B cell (primary cell): ENCODE measurements at regions not wholly inside any gene's neighbourhood (a gene's known extent, or its start where the extent isn't known, plus 50 kb on each side); places are given as distances from the start of the nearest gene placed in this dataset.

ENCODE experiments used
- ATAC-seq: fragments of 200-7000 bp; cut with Tn5 transposase; one replicate; pipeline ENCODE4 v1.10.0; 2021; ENCODE audit warnings: low read depth, mild to moderate bottlenecking, moderate number of reproducible peaks, moderate library complexity
- CTCF ChIA-PET: fragments of 350-600 bp; sonication (Branson Sonifier 250); formaldehyde crosslinking; loops from one replicate; lab custom pipeline; 2021; ENCODE audit warnings: antibody characterized with exemption, inconsistent platforms; lab: Charles Lee
- POLR2A ChIA-PET: fragments of 350-600 bp; sonication (Branson Sonifier 250); formaldehyde crosslinking; loops from one replicate; lab custom pipeline; 2021; ENCODE audit warnings: antibody characterized with exemption; lab: Charles Lee
- DNase-seq: peaks from one replicate; pipeline ENCODE4 v3.0.0; 2013
- H2AFZ ChIP-seq: 2 replicates; pipeline ENCODE4 v1.6.1; 2012; ENCODE audit warnings: mild to moderate bottlenecking, low read depth, low read length; ENCODE audit not compliant: insufficient read depth, poor library complexity, severe bottlenecking
- H3K27ac ChIP-seq, 2 donors: 1 replicate in 1 of 2; 2 replicates in 1 of 2; pipeline ENCODE4 v1.5.1; 2012 to 2013; ENCODE audit warnings: low read length in 2 of 2, mild to moderate bottlenecking in 2 of 2, moderate library complexity in 1 of 2
- H3K27me3 ChIP-seq, 4 experiments: fragments of 200-600 bp in 1 of 4; sonication (generic) in 1 of 4; replicated peaks in 1 of 4; 1 replicate in 2 of 4; 2 replicates in 2 of 4; pipeline versions ENCODE4 v1.6.1 to v1.7.0; 2013 to 2016; ENCODE audit warnings: low read length in 3 of 4, mild to moderate bottlenecking in 2 of 4, mixed read lengths in 1 of 4, moderate library complexity in 1 of 4; ENCODE audit not compliant: insufficient read depth in 4 of 4, control insufficient read depth in 3 of 4; ENCODE audit errors: control extremely low read depth in 1 of 4
- H3K36me3 ChIP-seq, 2 experiments: replicated peaks in 1 of 2; 1 replicate in 1 of 2; 2 replicates in 1 of 2; pipeline versions ENCODE4 v1.6.1 to v1.7.1; 2013; ENCODE audit warnings: low read length in 1 of 2; ENCODE audit not compliant: insufficient read depth in 2 of 2, control insufficient read depth in 1 of 2; ENCODE audit errors: control extremely low read depth in 1 of 2, extremely low read depth in 1 of 2
- H3K4me1 ChIP-seq, 2 donors: fragments of 200-600 bp in 1 of 2; sonication (generic) in 1 of 2; 1 replicate in 1 of 2; 2 replicates in 1 of 2; pipeline versions ENCODE4 v1.5.1 to v1.6.1; 2013 to 2017; ENCODE audit warnings: low read length in 2 of 2; ENCODE audit not compliant: control insufficient read depth in 2 of 2, insufficient read depth in 2 of 2
- H3K4me2 ChIP-seq: replicated peaks from 2 replicates; pipeline ENCODE3; 2012; ENCODE audit warnings: mild to moderate bottlenecking, low read depth, low read length; ENCODE audit not compliant: poor library complexity, severe bottlenecking
- H3K4me3 ChIP-seq, 5 experiments: fragments of 200-600 bp in 1 of 5; sonication (generic) in 1 of 5; 1 replicate in 3 of 5; 2 replicates in 2 of 5; pipeline versions ENCODE4 v1.5.1 to v1.7.0; 2011 to 2016; ENCODE audit warnings: low read length in 4 of 5, mild to moderate bottlenecking in 4 of 5, low read depth in 2 of 5, control low read depth in 1 of 5, moderate library complexity in 1 of 5; ENCODE audit not compliant: insufficient read depth in 1 of 5; ENCODE audit errors: control extremely low read depth in 1 of 5, extremely low read depth in 1 of 5
- H3K79me2 ChIP-seq: fragments of 200-600 bp; sonication (generic); one replicate; pipeline ENCODE4 v1.6.0; 2016; ENCODE audit warnings: low read length; ENCODE audit not compliant: control insufficient read depth, insufficient read depth
- H3K9ac ChIP-seq: fragments of 200-600 bp; sonication (generic); 2 replicates; pipeline ENCODE4 v1.6.1; 2017; ENCODE audit warnings: mild to moderate bottlenecking, low read length, moderate library complexity
- H3K9me3 ChIP-seq, 3 donors: one replicate each; pipeline versions ENCODE4 v1.6.1 to v1.7.1; 2013; ENCODE audit warnings: low read length in 2 of 3; ENCODE audit not compliant: control insufficient read depth in 2 of 3, insufficient read depth in 1 of 3; ENCODE audit errors: control extremely low read depth in 1 of 3
- H4K20me1 ChIP-seq: 2 replicates; pipeline ENCODE4 v1.6.0; 2012; ENCODE audit warnings: mild to moderate bottlenecking, low read length; ENCODE audit not compliant: insufficient read depth, control insufficient read depth, poor library complexity, severe bottlenecking
- H3K27ac Mint-ChIP-seq: one replicate; pipeline ENCODE4 v1.8.0; 2021; ENCODE audit warnings: mixed read lengths
- H3K27me3 Mint-ChIP-seq: one replicate; pipeline ENCODE4 v1.8.0; 2021; ENCODE audit warnings: mixed read lengths
- H3K4me1 Mint-ChIP-seq: one replicate; pipeline ENCODE4 v1.8.0; 2021; ENCODE audit warnings: mixed read lengths
- H3K4me3 Mint-ChIP-seq: one replicate; pipeline ENCODE4 v1.8.0; 2021; ENCODE audit warnings: mixed read lengths
- H3K9me3 Mint-ChIP-seq: one replicate; pipeline ENCODE4 v1.8.0; 2022; ENCODE audit warnings: mixed read lengths; ENCODE audit not compliant: insufficient read depth
- EZH2 ChIP-seq: IDR thresholded peaks from 2 replicates; pipeline ENCODE4 v1.6.1; 2012; ENCODE audit warnings: borderline replicate concordance, low read depth, mild to moderate bottlenecking, moderate library complexity, low read length; ENCODE audit not compliant: insufficient read depth, poor library complexity, severe bottlenecking
- WGBS: methylation state at CpG from one replicate; pipeline ENCODE4 v1.1.5; 2013; ENCODE audit warnings: missing lambda C conversion rate; ENCODE audit not compliant: insufficient coverage; 5-methylcytosine and 5-hydroxymethylcytosine counted together
- intact Hi-C: fragments of 100-400 bp; cut with micrococcal nuclease; formaldehyde crosslinking; loops from one replicate; pipeline ENCODE4 v1.10.0; 2022
- TF ChIP-seq, protein P1 (sequence below): fragments of 200-600 bp; IDR thresholded peaks from one replicate; pipeline ENCODE4 v1.8.0; 2022; ENCODE audit warnings: antibody characterized with exemption, mild to moderate bottlenecking

DNA sequence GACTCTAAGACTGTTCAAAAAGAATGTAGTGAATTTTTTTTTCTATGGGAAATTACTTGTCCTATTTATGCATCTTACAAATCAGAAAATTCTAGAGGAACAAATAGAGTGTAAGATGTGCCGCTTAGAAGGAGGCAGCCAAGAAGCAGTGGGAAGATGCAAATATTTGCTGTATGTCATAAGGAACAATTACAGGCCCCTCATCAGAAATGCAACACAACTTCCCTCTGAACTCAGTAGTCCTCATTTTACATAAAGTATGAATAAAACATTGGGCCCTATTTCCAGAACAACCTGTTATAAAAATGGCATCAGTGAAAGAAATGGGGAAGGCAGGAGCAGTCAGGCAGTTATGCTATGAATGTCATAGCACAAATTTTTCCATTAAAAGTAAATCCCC is 50.7 kb upstream of the SCG2 start:
- Mint-ChIP-seq H3K4me1 (no peaks in the 10 kb centered on the region), H3K4me3 (no peak overlapping the region), H3K9me3 (no peaks in the 10 kb centered on the region), H3K27me3 (peaks cover 27% of the 10 kb centered on the region), H3K27ac (no peak overlapping the region)
- Histone ChIP-seq H3K27ac (no peak overlapping the region), H2AFZ (no peak overlapping the region), H4K20me1 (no peaks in the 10 kb centered on the region), H3K4me3 (no peak overlapping the region), H3K4me2 (no peak overlapping the region), H3K9me3 (peaks cover 0 to 4% (median 0%) of the 10 kb centered on the region in 3 donors), H3K36me3 (no peaks in the 10 kb centered on the region), H3K4me1 (no peaks in the 10 kb centered on the region), H3K27me3 (peaks cover 0 to 7% (median 2%) of the 10 kb centered on the region in 4 experiments), H3K79me2 (no peaks in the 10 kb centered on the region), H3K9ac (no peak overlapping the region)
- CTCF ChIA-PET: no interaction called here
- DNase-seq (no peak), ATAC-seq (no peak)
- intact Hi-C loops: no loop called here
- no CpG with 5 or more reads among the region's 1 CpG for WGBS
- TF ChIP-seq, protein P1, sequence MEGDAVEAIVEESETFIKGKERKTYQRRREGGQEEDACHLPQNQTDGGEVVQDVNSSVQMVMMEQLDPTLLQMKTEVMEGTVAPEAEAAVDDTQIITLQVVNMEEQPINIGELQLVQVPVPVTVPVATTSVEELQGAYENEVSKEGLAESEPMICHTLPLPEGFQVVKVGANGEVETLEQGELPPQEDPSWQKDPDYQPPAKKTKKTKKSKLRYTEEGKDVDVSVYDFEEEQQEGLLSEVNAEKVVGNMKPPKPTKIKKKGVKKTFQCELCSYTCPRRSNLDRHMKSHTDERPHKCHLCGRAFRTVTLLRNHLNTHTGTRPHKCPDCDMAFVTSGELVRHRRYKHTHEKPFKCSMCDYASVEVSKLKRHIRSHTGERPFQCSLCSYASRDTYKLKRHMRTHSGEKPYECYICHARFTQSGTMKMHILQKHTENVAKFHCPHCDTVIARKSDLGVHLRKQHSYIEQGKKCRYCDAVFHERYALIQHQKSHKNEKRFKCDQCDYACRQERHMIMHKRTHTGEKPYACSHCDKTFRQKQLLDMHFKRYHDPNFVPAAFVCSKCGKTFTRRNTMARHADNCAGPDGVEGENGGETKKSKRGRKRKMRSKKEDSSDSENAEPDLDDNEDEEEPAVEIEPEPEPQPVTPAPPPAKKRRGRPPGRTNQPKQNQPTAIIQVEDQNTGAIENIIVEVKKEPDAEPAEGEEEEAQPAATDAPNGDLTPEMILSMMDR: no peak
- no peak for TF ChIP-seq EZH2
- POLR2A ChIA-PET: no interaction called here

DNA sequence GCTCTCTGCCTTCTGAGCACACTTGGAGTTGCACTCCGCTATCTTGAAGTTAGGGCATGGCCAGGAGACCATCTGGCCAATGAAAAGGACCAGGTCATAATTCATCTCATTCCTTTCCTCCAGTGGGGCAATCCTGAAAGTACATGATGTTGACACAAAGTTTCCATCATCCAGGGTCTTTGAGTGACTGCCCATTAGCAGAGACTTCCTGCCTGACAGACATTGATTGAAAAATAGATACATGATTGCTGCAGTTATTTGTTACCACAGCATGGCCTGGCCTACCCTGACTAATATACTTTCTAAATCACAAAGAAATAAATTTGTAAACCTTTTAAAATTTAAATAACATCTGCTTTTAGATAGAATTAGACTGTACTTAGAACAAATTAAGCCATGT is 50.0 kb upstream of the SCG2 start:
- no peaks in the 10 kb centered on the region for H3K79me2 ChIP-seq
- no peak overlapping the region for H3K27ac ChIP-seq
- no CpG with 5 or more reads among the region's 1 CpG for WGBS
- Mint-ChIP-seq H3K4me3 (no peak overlapping the region), H3K4me1 (no peaks in the 10 kb centered on the region), H3K27ac (no peak overlapping the region), H3K27me3 (peaks cover 24% of the 10 kb centered on the region), H3K9me3 (no peaks in the 10 kb centered on the region)
- H3K4me2 ChIP-seq: no peak overlapping the region
- H2AFZ ChIP-seq: no peak overlapping the region
- CTCF ChIA-PET: no interaction called here
- no peaks in the 10 kb centered on the region for H4K20me1 ChIP-seq
- H3K36me3 ChIP-seq: no peaks in the 10 kb centered on the region
- intact Hi-C loops: no loop called here
- ATAC-seq (no peak), DNase-seq (no peak)
- TF ChIP-seq EZH2: no peak
- TF ChIP-seq, protein P1: no peak
- no peaks in the 10 kb centered on the region for H3K4me1 ChIP-seq
- no peak overlapping the region for H3K4me3 ChIP-seq
- peaks cover 0 to 6% (median 2%) of the 10 kb centered on the region in 4 experiments for H3K27me3 ChIP-seq
- H3K9me3 ChIP-seq: peaks cover 0 to 4% (median 0%) of the 10 kb centered on the region in 3 donors
- POLR2A ChIA-PET: no interaction called here
- no peak overlapping the region for H3K9ac ChIP-seq
